Natural killer cell (primary cell): ENCODE measurements at regions not wholly inside any gene's neighbourhood (a gene's known extent, or its start where the extent isn't known, plus 50 kb on each side); places are given as distances from the start of the nearest gene placed in this dataset.

Experiments used
- ATAC-seq, 3 donors: fragments of 150-1000 bp in 2 of 3; fragments of 200-7000 bp in 1 of 3; cut with Tn5 transposase; 1 replicate in 1 of 3; 2 replicates in 2 of 3; pipeline ENCODE4 v1.10.0; 2021; ENCODE audit warnings: mild to moderate bottlenecking in 2 of 3, moderate library complexity in 2 of 3
- DNase-seq, 2 donors: peaks; one replicate each; pipeline versions ENCODE4 v3.0.0 to v3.0.0-alpha.2; 2013 to 2021; ENCODE audit warnings: mixed read lengths in 1 of 2
- H3K27ac ChIP-seq: one replicate; pipeline ENCODE4 v1.5.1; 2013; ENCODE audit warnings: mild to moderate bottlenecking, low read length
- H3K27me3 ChIP-seq: one replicate; pipeline ENCODE4 v1.6.1; 2013; ENCODE audit warnings: low read length; ENCODE audit not compliant: control insufficient read depth, insufficient read depth
- H3K36me3 ChIP-seq: one replicate; pipeline ENCODE4 v1.6.1; 2013; ENCODE audit warnings: low read length; ENCODE audit not compliant: control insufficient read depth, insufficient read depth
- H3K4me1 ChIP-seq: one replicate; pipeline ENCODE4 v1.6.1; 2013; ENCODE audit warnings: low read length; ENCODE audit not compliant: control insufficient read depth, insufficient read depth
- H3K4me3 ChIP-seq: one replicate; pipeline ENCODE4 v1.5.1; 2013; ENCODE audit warnings: low read length
- H3K9me3 ChIP-seq: one replicate; pipeline ENCODE4 v1.6.1; 2013; ENCODE audit warnings: low read length; ENCODE audit not compliant: control insufficient read depth, insufficient read depth
- H3K27ac Mint-ChIP-seq, 2 donors: one replicate each; pipeline ENCODE4 v1.8.0; 2022; ENCODE audit warnings: mild to moderate bottlenecking in 2 of 2, mixed read lengths in 2 of 2, moderate library complexity in 1 of 2
- H3K27me3 Mint-ChIP-seq, 2 donors: one replicate each; pipeline ENCODE4 v1.8.0; 2022; ENCODE audit warnings: low read depth in 2 of 2, mixed read lengths in 2 of 2
- H3K36me3 Mint-ChIP-seq: one replicate; pipeline ENCODE4 v1.8.0; 2022; ENCODE audit warnings: mixed read lengths
- H3K4me1 Mint-ChIP-seq, 2 donors: one replicate each; pipeline ENCODE4 v1.8.0; 2022; ENCODE audit warnings: mixed read lengths in 2 of 2
- H3K4me3 Mint-ChIP-seq: one replicate; pipeline ENCODE4 v1.8.0; 2022; ENCODE audit warnings: mild to moderate bottlenecking, moderate library complexity, mixed read lengths
- H3K9me3 Mint-ChIP-seq, 2 donors: one replicate each; pipeline ENCODE4 v1.8.0; 2022; ENCODE audit warnings: mixed read lengths in 2 of 2
- CTCF ChIP-seq: fragments of 200-600 bp; IDR thresholded peaks from one replicate; pipeline ENCODE4 v1.8.0; 2022; ENCODE audit warnings: antibody characterized with exemption
- WGBS: methylation state at CpG from one replicate; pipeline ENCODE4 v1.1.7; 2013; ENCODE audit warnings: missing lambda C conversion rate; ENCODE audit not compliant: insufficient coverage; 5-methylcytosine and 5-hydroxymethylcytosine counted together
- intact Hi-C: fragments of 100-400 bp; cut with micrococcal nuclease; formaldehyde crosslinking; loops from one replicate; pipeline ENCODE4 v1.14.2; 2022

- Mint-ChIP-seq H3K27ac (no peak overlapping the region), H3K4me1 (no peaks in the 10 kb centered on the region), H3K36me3 (no peaks in the 10 kb centered on the region), H3K27me3 (no peaks in the 10 kb centered on the region), H3K9me3 (peaks cover 15 to 18% of the 10 kb centered on the region in 2 donors), H3K4me3 (no peak overlapping the region)
- Histone ChIP-seq H3K27ac (no peak overlapping the region), H3K9me3 (no peaks in the 10 kb centered on the region), H3K36me3 (no peaks in the 10 kb centered on the region), H3K4me1 (no peaks in the 10 kb centered on the region), H3K4me3 (no peak overlapping the region), H3K27me3 (no peaks in the 10 kb centered on the region)
- intact Hi-C loops, result no loop called here
- DNase-seq, result no peak
- no peak for ATAC-seq
- 77% methylated on average over 3 of the region's 3 CpGs for WGBS
- TF ChIP-seq CTCF, result no peak
Observed at GRCh38 chr1:104295511-104295910, 545.8 kb downstream of the AMY1C start.

DNA sequence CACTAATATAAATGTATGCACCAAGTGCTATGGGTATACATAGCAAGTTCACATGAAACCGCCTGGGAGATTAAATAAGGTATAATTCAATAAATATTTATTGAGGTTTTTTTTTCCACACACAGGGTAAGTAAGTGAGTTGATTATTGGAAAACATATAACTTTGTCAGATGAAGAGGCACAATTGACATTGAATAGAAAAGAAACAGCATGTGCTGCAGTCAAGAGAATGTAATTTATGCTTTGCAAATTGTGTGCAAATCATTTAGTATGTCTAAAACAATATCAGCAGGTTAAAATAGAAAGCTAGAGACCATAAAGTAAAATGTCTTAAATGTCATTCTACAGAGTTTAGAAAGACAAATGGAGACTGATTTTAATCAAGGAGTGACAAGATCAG, 560.0 kb downstream of the AMY1C start:
- Mint-ChIP-seq H3K27ac (no peak overlapping the region), H3K36me3 (peaks cover 19% of the 10 kb centered on the region), H3K9me3 (peaks cover 23 to 32% of the 10 kb centered on the region in 2 donors), H3K27me3 (no peaks in the 10 kb centered on the region), H3K4me1 (no peaks in the 10 kb centered on the region), H3K4me3 (no peak overlapping the region)
- no peak for TF ChIP-seq CTCF
- ATAC-seq (no peak), DNase-seq (no peak)
- Histone ChIP-seq H3K27ac (no peak overlapping the region), H3K27me3 (no peaks in the 10 kb centered on the region), H3K4me3 (no peak overlapping the region), H3K4me1 (no peaks in the 10 kb centered on the region), H3K9me3 (no peaks in the 10 kb centered on the region), H3K36me3 (no peaks in the 10 kb centered on the region)
- no CpG with 5 or more reads among the region's 1 CpG for WGBS
- intact Hi-C loops, result no loop called here

GRCh38 chr1:104315823-104316222, 566.1 kb downstream of the AMY1C start:
- H3K4me1 ChIP-seq, result no peaks in the 10 kb centered on the region
- H3K27me3 ChIP-seq, result no peaks in the 10 kb centered on the region
- no peaks in the 10 kb centered on the region for H3K27me3 Mint-ChIP-seq
- TF ChIP-seq CTCF, result no peak
- intact Hi-C loops, result no loop called here
- no peaks in the 10 kb centered on the region for H3K36me3 ChIP-seq
- WGBS, result 100% methylated on average over 2 of the region's 2 CpGs
- H3K4me3 ChIP-seq, result no peak overlapping the region
- no peaks in the 10 kb centered on the region for H3K4me1 Mint-ChIP-seq
- H3K36me3 Mint-ChIP-seq, result no peaks in the 10 kb centered on the region
- DNase-seq (no peak), ATAC-seq (no peak)
- H3K9me3 Mint-ChIP-seq, result peaks cover 16 to 19% of the 10 kb centered on the region in 2 donors
- peaks cover 3% of the 10 kb centered on the region for H3K9me3 ChIP-seq
- H3K4me3 Mint-ChIP-seq, result no peak overlapping the region
- H3K27ac ChIP-seq, result no peak overlapping the region
- no peak overlapping the region for H3K27ac Mint-ChIP-seq

GRCh38 chr1:104322131-104322530, 572.4 kb downstream of the AMY1C start:
- Histone ChIP-seq H3K4me3 (no peak overlapping the region), H3K27ac (no peak overlapping the region), H3K27me3 (no peaks in the 10 kb centered on the region), H3K4me1 (no peaks in the 10 kb centered on the region), H3K36me3 (no peaks in the 10 kb centered on the region), H3K9me3 (peaks cover 3% of the 10 kb centered on the region)
- H3K36me3 Mint-ChIP-seq, result no peaks in the 10 kb centered on the region
- intact Hi-C loops, result no loop called here
- DNase-seq (no peak), ATAC-seq (no peak)
- no peak overlapping the region for H3K4me3 Mint-ChIP-seq
- H3K27ac Mint-ChIP-seq, result no peak overlapping the region
- TF ChIP-seq CTCF, result no peak
- H3K4me1 Mint-ChIP-seq, result no peaks in the 10 kb centered on the region
- peaks cover 8 to 13% of the 10 kb centered on the region in 2 donors for H3K9me3 Mint-ChIP-seq
- WGBS, result 80% methylated on average over 2 of the region's 2 CpGs
- H3K27me3 Mint-ChIP-seq, result no peaks in the 10 kb centered on the region
